ENCODE measurements at regions not wholly inside any gene's neighbourhood (a gene's known extent, or its start where the extent isn't known, plus 50 kb on each side); places are given as distances from the start of the nearest gene placed in this dataset.

GRCh38 chr14:86310611-86311010 is 780.7 kb downstream of the FLRT2 start:
- Histone ChIP-seq H3K27me3 (ENCODE audit: control insufficient read depth, low read length) (no peaks in the 10 kb centered on the region), H3K4me3 (ENCODE audit: low read length) (no peak overlapping the region)
- TF ChIP-seq EZH2phosphoT487 (IDR thresholded peaks at IDR 0.05; ENCODE audit: borderline replicate concordance, low read length) (no peak), CTCF (IDR thresholded peaks at IDR 0.05; ENCODE audit: low read depth, low read length, poor library complexity, severe bottlenecking) (no peak)

GRCh38 chr14:86310148-86310547 is 780.2 kb downstream of the FLRT2 start:
- H3K9me2 ChIP-seq (replicated peaks; ENCODE audit: control insufficient read depth, low read length): no peaks in the 10 kb centered on the region
- peaks cover under 1% of the 10 kb centered on the region; the same call in 1 of the 2 replicates for H3K4me1 ChIP-seq (ENCODE audit: control insufficient read depth, low read length)
- no peak for TF ChIP-seq EZH2phosphoT487 (IDR thresholded peaks at IDR 0.05; ENCODE audit: borderline replicate concordance, low read length)
- TF ChIP-seq CTCF (IDR thresholded peaks at IDR 0.05; ENCODE audit: low read depth, low read length, poor library complexity, severe bottlenecking): no peak
- H3K4me3 ChIP-seq (ENCODE audit: low read length): no peak overlapping the region
- H3F3A ChIP-seq (ENCODE audit: control insufficient read depth, insufficient read depth): no peaks in the 10 kb centered on the region
- H3K27ac ChIP-seq (ENCODE audit: low read depth, low read length): no peak overlapping the region
- no peaks in the 10 kb centered on the region for H4K20me1 ChIP-seq (ENCODE audit: control insufficient read depth, insufficient read depth, low read depth, low read length)
- H3K79me2 ChIP-seq (ENCODE audit: control insufficient read depth, low read length): no peaks in the 10 kb centered on the region
- no peaks in the 10 kb centered on the region for H3K9me3 ChIP-seq (ENCODE audit: control insufficient read depth, insufficient read depth, low read length)
- no peaks in the 10 kb centered on the region for H3K27me3 ChIP-seq (ENCODE audit: control insufficient read depth, low read length)
- H3K36me3 ChIP-seq (ENCODE audit: control insufficient read depth, low read length): no peaks in the 10 kb centered on the region
- no peak overlapping the region for H3K4me2 ChIP-seq (ENCODE audit: low read length)

More at GRCh38 chr14:86310611-86311010, 780.7 kb downstream of the FLRT2 start:
- no peaks in the 10 kb centered on the region for H3K9me3 ChIP-seq (ENCODE audit: control insufficient read depth, insufficient read depth, low read length)
- H4K20me1 ChIP-seq (ENCODE audit: control insufficient read depth, insufficient read depth, low read depth, low read length): no peaks in the 10 kb centered on the region
- H3K79me2 ChIP-seq (ENCODE audit: control insufficient read depth, low read length): no peaks in the 10 kb centered on the region
- no peak overlapping the region for H3K27ac ChIP-seq (ENCODE audit: low read depth, low read length)
- no peak overlapping the region for H3K4me2 ChIP-seq (ENCODE audit: low read length)
- H3K9me2 ChIP-seq (replicated peaks; ENCODE audit: control insufficient read depth, low read length): no peaks in the 10 kb centered on the region
- H3K4me1 ChIP-seq (ENCODE audit: control insufficient read depth, low read length): no peaks in the 10 kb centered on the region
- H3K36me3 ChIP-seq (ENCODE audit: control insufficient read depth, low read length): no peaks in the 10 kb centered on the region
- H3F3A ChIP-seq (ENCODE audit: control insufficient read depth, insufficient read depth): no peaks in the 10 kb centered on the region

- Histone ChIP-seq H3K4me3 (ENCODE audit: low read length) (no peak overlapping the region), H3K27me3 (ENCODE audit: control insufficient read depth, low read length) (no peaks in the 10 kb centered on the region), H3K79me2 (ENCODE audit: control insufficient read depth, low read length) (no peaks in the 10 kb centered on the region), H4K20me1 (ENCODE audit: control insufficient read depth, insufficient read depth, low read depth, low read length) (no peaks in the 10 kb centered on the region), H3K36me3 (ENCODE audit: control insufficient read depth, low read length) (no peaks in the 10 kb centered on the region), H3K9me2 (replicated peaks; ENCODE audit: control insufficient read depth, low read length) (no peaks in the 10 kb centered on the region), H3K27ac (ENCODE audit: low read depth, low read length) (no peak overlapping the region), H3K4me1 (ENCODE audit: control insufficient read depth, low read length) (peaks cover 11% of the 10 kb centered on the region), H3K9me3 (ENCODE audit: control insufficient read depth, insufficient read depth, low read length) (no peaks in the 10 kb centered on the region), H3F3A (ENCODE audit: control insufficient read depth, insufficient read depth) (no peaks in the 10 kb centered on the region), H3K4me2 (ENCODE audit: low read length) (no peak overlapping the region)
- TF ChIP-seq EZH2phosphoT487 (IDR thresholded peaks at IDR 0.05; ENCODE audit: borderline replicate concordance, low read length) (no peak), CTCF (IDR thresholded peaks at IDR 0.05; ENCODE audit: low read depth, low read length, poor library complexity, severe bottlenecking) (no peak)
Measured at GRCh38 chr14:86305058-86305457, 775.1 kb downstream of the FLRT2 start.
